HUES48 (cell line): ENCODE measurements at regions not wholly inside any gene's neighbourhood (a gene's known extent, or its start where the extent isn't known, plus 50 kb on each side); places are given as distances from the start of the nearest gene placed in this dataset.

Experiments used
- H3K27ac ChIP-seq: one replicate; pipeline ENCODE4 v1.7.0; 2013; ENCODE audit warnings: low read depth, low read length, inconsistent platforms
- H3K27me3 ChIP-seq: 2 replicates; pipeline ENCODE4 v1.6.1; 2013; ENCODE audit warnings: mild to moderate bottlenecking, low read length; ENCODE audit not compliant: control insufficient read depth, insufficient read depth
- H3K36me3 ChIP-seq: 2 replicates; pipeline ENCODE4 v1.6.1; 2013; ENCODE audit warnings: low read length; ENCODE audit not compliant: control insufficient read depth, insufficient read depth
- H3K4me1 ChIP-seq: 2 replicates; pipeline ENCODE4 v1.6.1; 2013; ENCODE audit warnings: mild to moderate bottlenecking, low read length; ENCODE audit not compliant: control insufficient read depth, insufficient read depth
- H3K4me3 ChIP-seq: 2 replicates; pipeline ENCODE4 v1.5.1; 2013; ENCODE audit warnings: mild to moderate bottlenecking, low read depth, low read length
- H3K9ac ChIP-seq: 2 replicates; pipeline ENCODE4 v1.6.1; 2013; ENCODE audit warnings: mild to moderate bottlenecking, low read depth, low read length, moderate library complexity
- H3K9me3 ChIP-seq: 2 replicates; pipeline ENCODE4 v1.6.1; 2013; ENCODE audit warnings: low read length; ENCODE audit not compliant: control insufficient read depth, insufficient read depth

- no peak overlapping the region for H3K9ac ChIP-seq
- H3K27ac ChIP-seq, result no peak overlapping the region
- H3K27me3 ChIP-seq, result no peaks in the 10 kb centered on the region
- H3K9me3 ChIP-seq, result no peaks in the 10 kb centered on the region
- no peak overlapping the region for H3K4me3 ChIP-seq
- no peaks in the 10 kb centered on the region for H3K36me3 ChIP-seq
- H3K4me1 ChIP-seq, result peaks cover 8% of the 10 kb centered on the region; the same call in 1 of the 2 replicates
Observed at GRCh38 chr21:41671212-41671762, 95.6 kb downstream of the RIPK4 start.

- H3K4me3 ChIP-seq, result no peak overlapping the region
- H3K9ac ChIP-seq, result no peak overlapping the region
- H3K27me3 ChIP-seq, result no peaks in the 10 kb centered on the region
- peaks cover 8% of the 10 kb centered on the region; the same call in 1 of the 2 replicates for H3K4me1 ChIP-seq
- no peaks in the 10 kb centered on the region for H3K36me3 ChIP-seq
- no peaks in the 10 kb centered on the region for H3K9me3 ChIP-seq
- H3K27ac ChIP-seq, result no peak overlapping the region
Observed at GRCh38 chr21:41670056-41670805, 96.6 kb downstream of the RIPK4 start.

- peaks cover 8% of the 10 kb centered on the region; the same call in 1 of the 2 replicates for H3K4me1 ChIP-seq
- no peaks in the 10 kb centered on the region for H3K27me3 ChIP-seq
- H3K36me3 ChIP-seq, result no peaks in the 10 kb centered on the region
- no peak overlapping the region for H3K9ac ChIP-seq
- no peaks in the 10 kb centered on the region for H3K9me3 ChIP-seq
- H3K27ac ChIP-seq, result no peak overlapping the region
- H3K4me3 ChIP-seq, result no peak overlapping the region
Observed at GRCh38 chr21:41669533-41669830, 97.4 kb downstream of the RIPK4 start.

GRCh38 chr21:41668686-41669532 lies 97.9 kb downstream of the RIPK4 start:
- no peak overlapping the region for H3K9ac ChIP-seq
- H3K27ac ChIP-seq, result no peak overlapping the region
- no peaks in the 10 kb centered on the region for H3K36me3 ChIP-seq
- no peak overlapping the region for H3K4me3 ChIP-seq
- peaks cover 8% of the 10 kb centered on the region; the same call in 1 of the 2 replicates for H3K4me1 ChIP-seq
- H3K27me3 ChIP-seq, result no peaks in the 10 kb centered on the region
- H3K9me3 ChIP-seq, result no peaks in the 10 kb centered on the region

GRCh38 chr21:41668051-41668541 lies 98.8 kb downstream of the RIPK4 start:
- no peak overlapping the region for H3K27ac ChIP-seq
- no peak overlapping the region for H3K9ac ChIP-seq
- H3K36me3 ChIP-seq, result no peaks in the 10 kb centered on the region
- H3K9me3 ChIP-seq, result no peaks in the 10 kb centered on the region
- no peaks in the 10 kb centered on the region for H3K27me3 ChIP-seq
- H3K4me1 ChIP-seq, result peaks cover 2% of the 10 kb centered on the region; the same call in 1 of the 2 replicates
- H3K4me3 ChIP-seq, result no peak overlapping the region

- no peaks in the 10 kb centered on the region for H3K36me3 ChIP-seq
- H3K27me3 ChIP-seq, result no peaks in the 10 kb centered on the region
Observed at GRCh38 chr21:41667136-41667535, 99.7 kb downstream of the RIPK4 start.

GRCh38 chr21:41666641-41667081 lies 100.2 kb downstream of the RIPK4 start:
- Histone ChIP-seq H3K9ac (no peak overlapping the region), H3K9me3 (no peaks in the 10 kb centered on the region), H3K27me3 (no peaks in the 10 kb centered on the region), H3K4me1 (no peaks in the 10 kb centered on the region), H3K36me3 (no peaks in the 10 kb centered on the region), H3K27ac (no peak overlapping the region), H3K4me3 (no peak overlapping the region)

More at GRCh38 chr21:41667136-41667535, 99.7 kb downstream of the RIPK4 start:
- H3K9ac ChIP-seq, result no peak overlapping the region
- no peak overlapping the region for H3K27ac ChIP-seq
- H3K4me3 ChIP-seq, result no peak overlapping the region
- H3K4me1 ChIP-seq, result no peaks in the 10 kb centered on the region
- no peaks in the 10 kb centered on the region for H3K9me3 ChIP-seq

GRCh38 chr21:41665766-41666595 lies 100.9 kb downstream of the RIPK4 start:
- H3K9ac ChIP-seq, result no peak overlapping the region
- no peaks in the 10 kb centered on the region for H3K4me1 ChIP-seq
- no peaks in the 10 kb centered on the region for H3K9me3 ChIP-seq
- H3K36me3 ChIP-seq, result no peaks in the 10 kb centered on the region
- no peaks in the 10 kb centered on the region for H3K27me3 ChIP-seq
- H3K27ac ChIP-seq, result no peak overlapping the region
- no peak overlapping the region for H3K4me3 ChIP-seq

GRCh38 chr21:41664881-41665765 lies 101.7 kb downstream of the RIPK4 start:
- no peaks in the 10 kb centered on the region for H3K27me3 ChIP-seq
- H3K27ac ChIP-seq, result no peak overlapping the region
- no peak overlapping the region for H3K4me3 ChIP-seq

More at GRCh38 chr21:41664881-41665765, 101.7 kb downstream of the RIPK4 start:
- no peaks in the 10 kb centered on the region for H3K9me3 ChIP-seq
- H3K9ac ChIP-seq, result no peak overlapping the region
- H3K4me1 ChIP-seq, result no peaks in the 10 kb centered on the region
- no peaks in the 10 kb centered on the region for H3K36me3 ChIP-seq
